T-helper 1 cell (primary cell): ENCODE measurements at regions not wholly inside any gene's neighbourhood (a gene's known extent, or its start where the extent isn't known, plus 50 kb on each side); places are given as distances from the start of the nearest gene placed in this dataset.
"Not testable (repeated sequence)": the region's sequence is repeated elsewhere in the genome, so short reads cannot be mapped to it uniquely, and the experiment has no call there.

ENCODE experiments used
- DNase-seq, 5 donors: peaks; one replicate each; pipeline ENCODE4 v3.0.0-alpha.2; 2012 to 2020

DNA sequence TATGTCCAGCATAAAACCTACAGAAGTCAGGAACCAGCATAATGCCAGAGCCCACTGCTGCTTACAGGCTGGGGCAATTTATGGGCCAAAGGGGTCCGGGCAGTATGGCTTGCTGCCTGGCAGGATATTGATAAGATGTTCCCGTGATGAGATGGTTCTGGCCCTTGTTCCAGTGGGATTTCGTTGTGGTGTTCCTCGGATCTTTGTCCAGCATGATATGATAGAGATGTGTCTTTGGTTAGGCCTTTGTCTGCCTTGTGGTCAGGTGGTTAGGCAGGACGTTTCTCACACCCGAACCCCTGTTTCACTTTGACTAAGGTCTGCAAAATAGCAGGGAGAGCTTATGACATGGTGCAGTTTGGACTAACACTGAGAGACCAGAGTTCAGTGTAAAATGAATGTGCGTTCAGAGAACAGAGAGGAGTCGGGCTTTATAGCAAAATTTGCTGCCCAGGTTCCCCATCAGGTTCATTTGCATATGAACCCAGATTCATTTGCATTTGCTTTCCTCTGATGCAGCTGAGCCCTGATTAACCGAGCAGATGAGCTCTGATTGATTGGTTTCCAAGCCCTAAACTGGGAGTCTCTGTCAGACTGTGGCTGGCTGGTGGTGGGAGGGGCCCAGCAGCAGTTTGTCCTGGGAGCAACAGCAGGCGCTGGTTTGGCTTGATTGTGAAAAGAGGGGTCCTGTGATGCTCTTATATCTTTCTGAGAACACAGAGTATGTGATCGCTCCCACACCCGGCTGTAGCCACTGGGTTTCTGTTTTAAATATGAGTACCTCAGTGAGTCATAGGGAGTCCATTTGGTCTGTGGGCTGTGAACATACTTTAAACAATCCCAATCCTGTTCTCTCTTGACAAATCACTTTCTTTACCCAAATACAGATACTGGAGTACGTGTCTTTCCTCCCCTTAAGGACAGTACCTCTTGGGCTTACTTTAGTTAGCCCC, 156.3 kb upstream of the PZP start:
- peak in 2 of 5 donors; percentile 11 to 89 for DNase-seq

DNA sequence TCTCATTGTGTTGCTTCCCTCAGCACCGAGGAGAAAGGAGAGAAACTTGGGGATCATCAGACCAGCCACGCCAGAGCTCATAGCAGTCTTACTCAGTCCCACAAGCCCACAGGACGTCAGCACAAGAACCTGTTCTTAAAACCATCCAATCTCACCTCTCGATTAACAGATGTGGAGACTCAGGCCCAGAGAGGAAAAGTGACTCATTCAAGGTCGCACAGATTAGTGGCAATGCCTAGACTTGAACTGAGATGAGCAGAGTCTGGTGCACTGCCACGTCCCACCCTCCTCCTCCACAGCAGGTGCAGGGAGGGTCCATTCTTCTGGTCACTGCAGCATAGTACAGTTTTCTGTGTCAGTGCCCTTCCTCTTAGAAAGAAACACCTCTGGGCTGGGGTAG, 154.9 kb upstream of the PZP start:
- DNase-seq: peak in 1 of 5 donors; percentile 78

DNA sequence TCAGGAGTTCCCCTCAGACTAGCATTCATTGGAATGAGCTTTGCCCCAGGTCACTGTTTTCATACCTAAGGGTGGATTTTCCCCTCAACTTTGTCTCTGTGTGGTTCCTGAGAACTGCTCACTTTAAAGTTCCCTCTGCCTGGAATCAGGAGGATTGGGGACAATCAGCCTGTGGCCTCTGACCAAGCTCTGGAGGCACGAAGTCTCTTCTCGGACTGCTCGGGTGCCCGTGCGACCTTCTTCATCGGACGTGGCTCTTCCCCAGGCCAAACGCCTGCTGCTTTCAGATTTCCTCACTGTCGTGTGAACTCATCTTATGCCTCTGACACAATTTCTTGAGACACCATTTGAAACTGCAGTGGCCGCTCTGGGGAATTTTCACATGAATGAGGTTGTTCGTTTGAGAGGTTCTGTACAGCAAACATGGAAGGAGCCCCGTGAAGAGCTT, 153.7 kb upstream of the PZP start:
- DNase-seq: peak in 1 of 5 donors; percentile 17

DNA sequence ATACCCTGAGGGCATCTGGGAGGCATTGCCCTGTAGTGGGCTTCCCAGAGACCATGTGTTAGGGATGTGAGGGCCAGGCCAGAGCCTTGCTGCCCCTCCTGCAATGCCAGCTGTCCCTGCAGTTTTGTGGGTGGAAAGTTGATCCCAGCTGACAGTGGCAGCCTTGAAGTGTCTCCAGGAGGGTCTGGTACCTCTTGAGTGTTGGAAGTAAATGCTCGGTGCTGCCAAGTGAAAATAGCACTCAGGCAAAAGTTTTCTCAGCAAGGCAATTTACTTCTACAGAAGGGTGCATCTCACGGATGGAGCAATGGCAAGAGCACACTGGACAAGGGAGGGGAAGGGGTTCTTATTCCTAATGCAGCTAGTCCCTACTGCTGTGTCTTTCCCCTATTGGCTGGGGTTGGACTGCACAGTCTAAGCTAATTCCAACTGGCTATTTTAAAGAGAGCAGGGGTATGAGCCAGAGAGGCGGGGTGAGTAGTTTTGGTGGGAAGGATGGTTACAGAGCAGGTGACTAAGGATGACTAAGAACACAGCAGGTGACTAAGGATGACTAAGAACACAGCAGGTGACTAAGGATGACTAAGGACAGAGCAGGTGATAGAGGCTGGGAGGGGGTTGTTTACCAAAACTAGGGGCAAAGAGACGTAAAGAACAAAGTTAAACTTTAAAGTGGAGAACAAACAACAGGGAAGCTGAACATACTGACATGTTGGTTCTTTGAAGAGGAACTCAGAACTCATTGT, 146.0 kb upstream of the PZP start:
- not testable (repeated sequence) for DNase-seq

DNA sequence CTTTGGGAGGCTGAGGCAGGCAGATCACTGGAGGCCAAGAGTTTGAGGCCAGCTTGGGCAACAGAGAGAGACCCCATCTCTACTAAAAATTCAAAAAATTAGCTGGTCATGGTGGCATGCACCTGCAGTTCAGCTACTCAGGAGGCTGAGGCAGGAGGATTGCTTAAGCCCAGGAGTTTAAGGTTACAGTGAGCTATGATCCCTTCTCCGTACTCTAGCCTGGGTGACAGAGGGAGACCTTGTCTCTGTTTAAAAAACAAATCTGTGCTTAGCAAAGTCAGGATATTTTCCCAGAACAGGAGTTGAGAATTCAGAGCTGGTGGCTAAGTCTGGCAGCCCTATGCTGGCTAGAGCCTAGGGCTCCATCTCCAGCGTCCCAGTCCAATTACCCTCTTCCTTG, 142.9 kb upstream of the PZP start:
- no peak for DNase-seq

DNA sequence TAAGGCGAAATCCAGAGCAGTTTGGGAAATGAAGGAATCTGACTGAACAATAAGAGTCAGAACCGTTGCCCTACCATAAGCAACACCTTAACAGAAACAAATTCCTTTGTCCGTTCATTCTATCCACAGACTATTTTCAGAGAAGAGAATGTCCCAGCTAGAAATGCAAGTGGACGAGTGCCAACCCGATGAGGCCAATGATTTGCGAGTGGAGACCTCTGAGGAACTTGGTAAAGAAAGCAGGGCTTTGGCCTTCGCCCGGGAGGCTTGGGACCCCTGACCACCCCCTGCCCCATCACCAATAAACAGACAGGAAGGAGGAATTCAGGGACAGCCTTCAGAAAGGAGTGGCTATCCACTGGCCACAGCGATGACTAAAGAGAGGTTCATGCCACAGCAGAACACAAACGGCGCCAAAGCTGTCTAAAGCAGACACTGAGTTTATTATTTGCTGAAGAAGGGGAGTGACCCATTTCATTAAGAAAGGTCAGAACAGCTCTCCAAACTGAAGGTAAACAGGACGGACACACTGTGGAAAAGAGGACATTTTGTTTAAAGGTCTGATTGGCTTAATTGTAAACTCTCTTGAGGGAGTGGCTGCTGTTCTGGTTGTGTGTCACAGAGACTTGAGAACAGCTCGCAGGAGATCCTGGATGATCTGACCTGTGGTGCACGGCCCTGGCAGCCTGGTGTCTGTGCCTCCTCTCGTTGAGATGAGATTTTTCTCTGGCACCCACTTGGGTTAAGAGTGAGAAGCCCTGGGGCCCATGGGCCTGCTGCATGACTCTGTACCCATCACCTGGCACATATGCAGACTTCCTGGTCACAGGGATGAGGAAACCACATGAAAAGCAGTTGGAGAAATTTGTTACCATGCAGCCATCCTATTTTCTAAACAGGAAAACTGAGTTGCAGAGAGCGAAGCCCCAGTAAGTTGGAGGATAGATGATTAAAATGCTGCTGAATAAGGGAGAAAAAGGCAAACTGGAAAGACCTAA, 142.0 kb upstream of the PZP start:
- DNase-seq: no peak

DNA sequence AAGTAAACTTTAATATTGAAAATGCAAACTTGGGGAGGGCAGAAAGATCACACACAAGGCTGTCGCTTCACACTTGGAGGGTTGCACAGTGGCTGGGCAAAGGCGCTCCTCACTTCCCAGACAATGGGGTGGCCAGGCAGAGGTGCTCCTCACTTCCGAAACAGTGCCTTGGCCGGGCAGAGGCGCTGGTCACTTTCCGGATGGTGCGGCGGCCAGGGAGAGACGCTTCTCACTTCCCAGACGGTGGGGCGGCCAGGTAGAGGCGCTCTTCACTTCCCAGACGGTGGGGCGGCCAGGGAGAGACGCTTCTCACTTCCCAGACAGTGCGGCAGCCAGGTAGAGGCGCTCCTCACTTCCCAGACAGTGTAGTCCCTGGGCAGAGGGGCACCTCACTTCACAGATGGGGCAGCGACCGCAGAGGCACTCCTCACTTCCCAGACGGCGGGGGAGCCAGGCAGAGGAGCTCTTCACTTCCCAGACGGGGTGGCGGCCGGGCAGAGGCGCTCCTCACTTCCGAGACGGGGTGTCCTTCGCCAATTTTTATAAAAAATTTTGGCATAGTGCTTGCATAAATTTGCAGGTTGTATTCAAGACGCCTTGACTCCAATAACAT, 140.8 kb upstream of the PZP start:
- DNase-seq: no peak

DNA sequence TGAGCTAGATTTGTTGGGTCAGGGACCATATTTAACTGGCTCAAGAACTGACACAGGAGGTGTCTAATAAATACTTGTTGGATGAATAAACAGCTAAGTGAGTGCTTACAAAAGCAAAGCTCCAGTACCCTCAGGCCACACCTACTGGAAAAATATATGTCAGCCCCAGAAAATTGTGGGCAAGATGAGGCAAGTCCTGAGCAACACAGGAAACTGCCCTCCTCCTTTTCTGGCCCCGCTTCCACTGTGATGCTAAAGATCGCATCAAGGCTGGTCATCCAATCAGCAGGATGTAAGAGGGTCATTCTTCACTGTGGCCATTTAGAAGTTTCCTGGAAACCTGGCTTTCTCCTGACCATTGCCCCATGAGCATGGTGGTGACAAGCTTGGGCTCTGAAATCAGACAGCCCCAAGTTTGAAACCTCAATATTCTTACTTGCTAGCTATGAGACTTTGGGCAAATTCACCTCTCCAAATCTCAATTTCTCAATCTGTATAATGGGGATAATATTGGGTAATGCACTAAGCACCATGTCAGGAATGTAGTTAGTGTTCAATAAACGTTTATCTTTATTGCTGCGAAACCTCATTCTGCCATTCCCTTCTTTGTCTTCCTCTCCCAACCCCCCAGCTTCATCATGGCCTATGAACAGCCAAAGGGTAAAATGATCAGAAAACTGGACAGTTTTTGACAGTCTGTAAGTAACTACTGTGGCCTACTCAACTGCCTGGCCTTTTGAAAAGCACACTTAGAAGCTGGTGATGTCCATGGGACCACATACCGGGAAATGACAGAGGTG, 139.3 kb upstream of the PZP start:
- no peak for DNase-seq

DNA sequence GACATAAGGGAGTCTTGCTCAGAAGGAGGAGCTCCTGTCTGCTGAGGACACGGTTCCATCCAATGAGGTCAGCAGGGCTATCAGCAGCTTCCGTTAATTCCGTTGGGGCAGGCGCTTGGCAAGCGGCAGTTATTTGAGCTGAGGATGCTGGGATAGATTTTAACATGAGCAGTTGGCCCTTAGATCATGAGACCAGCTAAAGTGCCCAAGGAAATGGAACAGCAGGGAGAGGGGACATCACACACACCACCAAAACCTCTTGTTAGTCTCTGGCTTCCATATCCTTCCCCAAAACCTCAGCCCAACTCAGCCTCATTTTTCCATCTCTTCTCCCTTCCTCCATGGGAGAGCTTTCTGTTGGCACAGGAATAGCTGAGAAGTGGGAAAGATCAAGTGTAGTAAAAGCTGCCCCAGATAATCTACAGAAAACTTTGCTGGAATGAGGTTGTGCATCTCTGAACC, 138.7 kb upstream of the PZP start:
- no peak for DNase-seq

DNA sequence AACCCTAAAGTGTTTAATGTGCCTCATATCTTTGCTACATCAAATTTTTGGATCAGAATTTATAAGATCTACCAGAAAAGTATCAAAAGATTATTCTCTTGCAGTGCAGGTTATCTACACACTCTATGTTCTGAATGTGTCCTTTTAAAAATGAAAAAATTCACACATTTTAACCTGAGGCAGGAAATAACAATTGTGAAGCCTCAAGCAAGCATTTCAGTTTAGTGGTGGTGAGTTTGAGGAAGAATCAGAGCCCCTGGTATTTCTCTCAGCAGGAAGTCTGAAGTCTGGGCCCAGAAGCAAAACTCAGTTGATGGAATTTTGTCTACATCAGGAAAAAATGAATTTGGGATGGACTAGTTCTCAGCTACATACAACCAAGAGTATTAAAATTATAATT, 137.0 kb upstream of the PZP start:
- no peak for DNase-seq

DNA sequence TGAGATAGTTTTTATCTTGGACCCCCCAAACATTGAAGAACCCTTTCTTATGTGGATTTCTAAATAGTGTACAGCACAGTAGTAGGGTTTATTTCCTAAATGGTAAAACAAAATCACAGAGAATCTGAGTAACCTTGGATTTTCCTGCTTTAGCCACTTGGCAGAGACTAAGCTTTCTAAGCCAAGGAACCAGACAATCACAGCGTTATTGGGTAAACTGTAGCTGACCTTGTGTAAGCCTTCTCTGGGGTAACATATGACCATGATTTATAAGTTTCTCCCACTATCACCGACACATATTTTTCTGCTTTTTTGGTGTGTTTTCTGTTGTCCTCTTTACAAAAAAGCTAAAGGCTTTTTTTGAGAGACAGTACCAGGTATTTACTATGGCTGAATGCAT, 136.3 kb upstream of the PZP start:
- DNase-seq: no peak

DNA sequence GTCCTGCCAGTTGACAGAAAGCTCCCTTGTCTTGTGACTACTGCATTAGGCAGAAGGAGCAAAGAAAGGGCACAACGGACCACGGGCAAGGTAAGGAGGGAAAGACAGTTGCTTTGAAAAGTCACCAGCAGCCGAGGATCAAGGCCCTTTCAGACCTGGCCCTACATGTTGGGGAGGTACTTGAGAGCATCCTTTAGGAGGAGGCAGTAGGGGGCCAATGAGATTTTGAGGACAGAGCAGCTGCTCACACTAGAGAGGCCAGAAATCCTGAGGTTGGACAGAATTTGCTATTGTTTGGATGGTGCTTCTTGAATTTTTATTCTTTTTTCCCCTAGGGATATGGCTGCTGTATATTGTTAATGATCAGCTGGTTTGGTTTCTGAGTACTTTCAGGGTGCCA, 135.5 kb upstream of the PZP start:
- DNase-seq: no peak

DNA sequence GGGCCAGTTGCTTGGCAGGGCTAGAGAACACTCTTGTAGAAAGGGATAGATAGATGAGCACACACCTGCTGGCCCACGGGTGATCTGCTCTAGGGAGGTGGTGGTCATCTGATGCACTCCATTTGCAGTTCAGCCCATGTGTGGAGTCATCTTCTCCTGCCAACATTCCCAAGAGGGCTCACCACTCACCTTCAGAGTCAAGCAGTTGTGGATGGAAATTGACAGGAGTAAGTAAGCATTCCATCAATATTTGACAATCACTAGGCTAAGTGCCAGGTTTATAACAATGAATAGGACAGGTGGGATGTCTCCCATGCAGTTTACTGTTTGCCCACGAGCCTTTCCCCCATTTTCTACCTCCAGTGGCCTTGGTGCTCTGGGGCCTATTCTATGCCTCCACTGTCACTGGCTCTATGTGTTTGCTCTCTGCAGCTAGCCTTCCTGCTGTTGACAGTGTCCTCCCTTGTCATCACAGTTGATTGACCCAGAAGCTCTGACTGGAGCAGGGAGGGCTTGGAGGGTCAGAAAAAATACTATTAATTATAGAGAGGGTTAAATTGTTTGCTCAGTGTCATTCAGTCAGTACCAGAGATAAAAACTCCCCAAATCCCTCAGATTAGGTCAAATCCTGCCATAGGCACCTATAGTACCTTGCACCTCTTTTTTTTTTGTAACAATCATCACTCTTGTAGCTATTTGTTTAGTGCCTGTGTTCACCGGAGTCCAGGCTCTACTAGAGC, 134.6 kb upstream of the PZP start:
- DNase-seq: no peak

DNA sequence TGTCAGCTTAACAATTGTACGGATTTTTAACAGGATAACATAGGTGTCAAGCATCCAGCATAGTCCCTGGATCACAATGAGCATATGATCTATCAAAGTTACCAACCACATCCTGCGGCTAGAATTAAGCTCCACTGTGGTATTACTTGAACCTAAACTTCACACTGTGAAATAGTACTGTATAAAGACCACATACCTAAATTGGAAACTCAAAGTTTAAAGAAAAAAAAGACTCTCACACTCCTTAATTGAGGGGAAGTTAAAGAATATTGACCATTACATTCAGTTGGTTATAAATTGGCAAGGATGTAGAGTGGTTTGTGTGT, 133.0 kb upstream of the PZP start:
- DNase-seq: no peak

DNA sequence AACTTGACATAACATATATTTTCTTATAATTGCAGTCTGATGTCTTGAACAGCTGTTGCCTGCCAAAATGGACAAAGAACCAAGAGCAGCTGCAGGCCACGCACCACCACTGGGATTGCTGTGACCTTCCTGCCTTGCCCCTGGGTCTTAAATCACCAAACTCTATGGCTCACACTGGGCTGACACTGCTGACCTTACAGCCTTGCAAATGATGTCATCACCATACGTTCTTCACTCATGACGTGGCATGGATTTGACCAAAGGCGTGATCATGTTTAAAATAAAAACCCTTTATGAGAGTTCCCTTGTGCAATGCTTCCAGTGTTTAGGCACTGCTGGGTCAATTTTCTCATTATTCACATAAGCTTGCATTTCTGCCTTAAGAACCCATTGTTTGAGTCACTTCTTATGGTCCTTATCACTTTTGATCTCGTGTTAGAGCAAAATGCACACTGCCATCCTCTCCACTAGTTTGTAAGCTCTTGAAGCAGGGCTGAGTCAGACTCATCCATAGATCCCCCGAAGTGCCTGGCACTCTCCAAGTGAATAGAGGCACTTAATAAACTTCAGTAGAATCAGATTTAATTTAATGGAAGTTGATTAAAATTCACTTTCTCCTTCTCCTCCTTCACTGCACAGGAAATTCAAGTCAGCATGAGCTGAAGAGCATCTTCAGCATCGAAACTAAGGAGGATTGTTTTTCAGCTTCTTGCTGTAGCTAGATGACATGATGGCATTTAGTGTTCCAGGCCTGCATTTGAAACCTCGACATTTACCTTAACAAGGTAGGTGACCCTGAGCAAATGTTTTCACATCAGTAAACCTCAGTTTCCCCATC, 132.4 kb upstream of the PZP start:
- DNase-seq: no peak

DNA sequence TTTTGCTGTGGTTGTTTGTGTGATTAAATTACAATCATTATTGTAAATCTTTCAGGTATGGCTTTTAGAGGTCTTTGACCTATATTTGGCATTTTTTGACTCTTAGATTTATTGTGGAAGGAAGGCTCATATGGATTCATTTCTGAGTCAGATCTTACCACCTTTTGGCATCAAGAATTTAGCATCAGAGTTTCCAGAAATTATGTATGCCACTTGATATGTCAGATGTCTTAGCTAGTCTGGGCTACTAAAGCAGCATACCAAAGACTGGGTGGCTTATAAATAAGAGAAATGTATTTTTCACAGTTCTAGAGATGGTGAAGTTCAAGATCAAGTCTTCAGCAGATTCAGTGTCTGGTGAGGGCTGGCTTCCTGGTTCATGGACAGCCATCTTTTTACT, 129.5 kb upstream of the PZP start:
- DNase-seq: no peak

DNA sequence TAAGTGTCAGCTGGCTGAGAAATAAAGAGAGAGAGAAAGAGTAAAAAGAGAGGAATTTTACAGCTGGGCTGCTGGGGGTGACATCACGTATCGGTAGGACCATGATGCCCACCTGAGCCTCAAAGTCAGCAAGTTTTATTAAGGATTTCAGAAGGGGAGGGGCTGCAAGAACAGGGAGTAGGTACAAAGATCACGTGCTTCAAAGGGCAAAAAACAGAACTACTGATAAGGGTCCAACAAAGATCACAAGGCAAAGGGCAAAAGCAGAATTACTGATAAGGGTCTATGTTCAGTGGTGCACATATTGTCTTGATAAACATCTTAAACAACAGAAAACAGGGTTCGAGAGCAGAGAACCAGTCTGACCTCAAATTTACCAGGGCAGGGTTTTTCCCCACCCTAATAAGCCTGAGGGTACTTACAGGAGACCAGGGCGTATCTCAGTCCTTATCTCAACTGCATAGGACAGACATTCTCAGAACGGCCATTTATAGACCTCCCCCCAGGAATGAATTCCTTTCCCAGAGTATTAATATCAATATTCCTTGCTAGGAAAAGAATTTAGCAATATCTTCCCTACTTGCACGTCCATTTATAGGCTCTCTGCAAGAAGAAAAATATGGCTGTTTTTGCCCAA, 128.3 kb upstream of the PZP start:
- not testable (repeated sequence) for DNase-seq

DNA sequence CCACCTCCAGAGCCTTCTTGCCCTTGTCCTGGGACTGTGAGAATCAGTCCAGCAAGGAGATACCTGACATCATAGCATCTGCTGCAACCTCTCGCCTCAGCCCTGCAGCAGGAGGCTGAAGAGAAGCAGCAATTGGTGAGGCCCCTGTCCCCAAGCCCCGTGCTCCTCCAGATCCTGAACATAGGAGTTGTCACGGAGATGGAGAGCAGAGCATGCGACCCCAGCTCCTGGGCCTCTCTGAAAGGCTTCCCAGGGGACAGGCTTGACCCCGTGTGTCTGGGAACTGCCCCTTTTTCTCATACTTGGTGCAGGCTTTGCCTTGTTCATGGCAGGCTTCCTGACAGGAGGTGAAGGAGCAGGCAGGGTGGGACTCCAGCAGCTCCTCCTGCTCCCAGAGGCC, 127.7 kb upstream of the PZP start:
- no peak for DNase-seq

DNA sequence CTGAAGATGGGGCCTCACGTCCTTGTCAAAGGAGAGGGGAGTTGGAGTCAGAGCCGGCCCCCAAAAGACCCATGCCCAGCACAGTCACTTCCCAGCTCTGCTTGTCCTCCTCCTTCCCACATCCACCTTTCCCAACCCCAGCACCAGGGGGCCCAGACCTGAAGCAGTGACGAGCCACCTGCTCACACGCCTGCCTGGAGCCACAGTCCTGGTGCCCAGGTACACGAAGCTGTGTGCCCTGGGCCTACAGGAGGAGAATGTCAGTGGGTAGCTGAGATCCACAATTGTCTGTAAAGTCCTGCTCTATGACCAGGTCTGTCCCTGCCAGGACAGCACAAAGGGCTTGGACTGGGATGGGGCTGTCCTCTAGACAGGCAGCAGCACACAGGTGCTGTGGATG, 126.8 kb upstream of the PZP start:
- DNase-seq: no peak
